Fibroblast of villous mesenchyme (primary cell): ENCODE measurements at regions not wholly inside any gene's neighbourhood (a gene's known extent, or its start where the extent isn't known, plus 50 kb on each side); places are given as distances from the start of the nearest gene placed in this dataset.

Source experiments
- DNase-seq: peaks from one replicate; pipeline ENCODE4 v3.0.0-alpha.2; 2010; ENCODE audit warnings: low read depth
- H3K4me3 ChIP-seq: 2 replicates; pipeline ENCODE4 v1.5.1; 2011; ENCODE audit warnings: low read depth, mild to moderate bottlenecking, low read length
- CTCF ChIP-seq: IDR thresholded peaks from 2 replicates; pipeline ENCODE4 v1.5.1; 2012; ENCODE audit warnings: low read depth, mild to moderate bottlenecking, low read length; ENCODE audit not compliant: insufficient read depth

- DNase-seq = no peak
- no peak overlapping the region for H3K4me3 ChIP-seq
- no peak for TF ChIP-seq CTCF
Observed at GRCh38 chr1:177710696-177711620, 258.9 kb downstream of the SEC16B start.

- no peak for DNase-seq
- H3K4me3 ChIP-seq = no peak overlapping the region
- no peak for TF ChIP-seq CTCF
Observed at GRCh38 chr1:177708406-177708805, 261.5 kb downstream of the SEC16B start.

GRCh38 chr1:177706977-177707376 is 262.9 kb downstream of the SEC16B start:
- no peak overlapping the region for H3K4me3 ChIP-seq
- no peak for DNase-seq
- no peak for TF ChIP-seq CTCF

- no peak overlapping the region for H3K4me3 ChIP-seq
- no peak for DNase-seq
- TF ChIP-seq CTCF = no peak
Observed at GRCh38 chr1:177705839-177706238, 264.0 kb downstream of the SEC16B start.

- TF ChIP-seq CTCF = no peak
- no peak for DNase-seq
- H3K4me3 ChIP-seq = no peak overlapping the region
Observed at GRCh38 chr1:177703888-177704446, 265.9 kb downstream of the SEC16B start.

- no peak for TF ChIP-seq CTCF
- H3K4me3 ChIP-seq = no peak overlapping the region
- no peak for DNase-seq
Observed at GRCh38 chr1:177701654-177702353, 268.1 kb downstream of the SEC16B start.
